ENCODE measurements at regions not wholly inside any gene's neighbourhood (a gene's known extent, or its start where the extent isn't known, plus 50 kb on each side); places are given as distances from the start of the nearest gene placed in this dataset.

DNA sequence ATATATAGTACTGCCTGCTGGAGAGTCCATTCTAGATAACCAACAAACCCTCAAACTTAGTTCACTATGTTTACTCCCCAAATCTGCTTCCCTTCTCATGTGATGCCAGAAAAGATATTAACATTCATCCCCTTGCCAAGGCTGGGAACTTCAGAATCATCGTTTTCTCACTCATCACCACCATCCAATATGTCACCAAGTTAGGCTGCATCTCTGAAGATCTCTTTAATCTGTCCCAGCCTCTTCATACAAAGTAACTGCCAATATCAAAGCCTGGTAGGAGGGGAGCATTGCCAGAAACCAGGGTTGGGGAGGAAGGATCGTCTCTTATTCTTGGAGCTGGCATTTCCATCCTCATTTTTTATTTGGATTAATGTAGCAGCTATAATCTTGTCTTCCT is 71.6 kb downstream of the XCL2 start:
- Histone ChIP-seq H3K4me3 (no peak overlapping the region), H3K9me3 (ENCODE audit: insufficient read depth, low read depth) (no peaks in the 10 kb centered on the region), H3K79me2 (ENCODE audit: low read depth) (no peaks in the 10 kb centered on the region), H3K36me3 (ENCODE audit: low read depth) (no peaks in the 10 kb centered on the region), H3K4me1 (replicated peaks; ENCODE audit: insufficient read depth) (no peaks in the 10 kb centered on the region), H3K4me2 (no peak overlapping the region), H2AFZ (no peak overlapping the region), H3F3A (ENCODE audit: insufficient read depth, low read depth) (peaks cover 14% of the 10 kb centered on the region), H3K9me2 (ENCODE audit: insufficient read depth) (no peaks in the 10 kb centered on the region), H4K20me1 (ENCODE audit: insufficient read depth) (no peaks in the 10 kb centered on the region), H3K27me3 (ENCODE audit: insufficient read depth, low read depth) (no peaks in the 10 kb centered on the region), H3K27ac (no peak overlapping the region)
- no TSS peak for BruUV-seq (replicated peaks)
- CTCF ChIA-PET, result no interaction called here
- TF ChIP-seq, protein P1, sequence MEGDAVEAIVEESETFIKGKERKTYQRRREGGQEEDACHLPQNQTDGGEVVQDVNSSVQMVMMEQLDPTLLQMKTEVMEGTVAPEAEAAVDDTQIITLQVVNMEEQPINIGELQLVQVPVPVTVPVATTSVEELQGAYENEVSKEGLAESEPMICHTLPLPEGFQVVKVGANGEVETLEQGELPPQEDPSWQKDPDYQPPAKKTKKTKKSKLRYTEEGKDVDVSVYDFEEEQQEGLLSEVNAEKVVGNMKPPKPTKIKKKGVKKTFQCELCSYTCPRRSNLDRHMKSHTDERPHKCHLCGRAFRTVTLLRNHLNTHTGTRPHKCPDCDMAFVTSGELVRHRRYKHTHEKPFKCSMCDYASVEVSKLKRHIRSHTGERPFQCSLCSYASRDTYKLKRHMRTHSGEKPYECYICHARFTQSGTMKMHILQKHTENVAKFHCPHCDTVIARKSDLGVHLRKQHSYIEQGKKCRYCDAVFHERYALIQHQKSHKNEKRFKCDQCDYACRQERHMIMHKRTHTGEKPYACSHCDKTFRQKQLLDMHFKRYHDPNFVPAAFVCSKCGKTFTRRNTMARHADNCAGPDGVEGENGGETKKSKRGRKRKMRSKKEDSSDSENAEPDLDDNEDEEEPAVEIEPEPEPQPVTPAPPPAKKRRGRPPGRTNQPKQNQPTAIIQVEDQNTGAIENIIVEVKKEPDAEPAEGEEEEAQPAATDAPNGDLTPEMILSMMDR (conservative IDR thresholded peaks at IDR 0.05), result no peak
- TF ChIP-seq EZH2 (IDR thresholded peaks at IDR 0.05; ENCODE audit: low read depth), result no peak
- intact Hi-C loops (cut with micrococcal nuclease; ENCODE audit: unreplicated experiment), result no loop called here
- POLR2A ChIA-PET (ENCODE audit: unreplicated experiment), result no interaction called here
- no peak for DNase-seq

DNA sequence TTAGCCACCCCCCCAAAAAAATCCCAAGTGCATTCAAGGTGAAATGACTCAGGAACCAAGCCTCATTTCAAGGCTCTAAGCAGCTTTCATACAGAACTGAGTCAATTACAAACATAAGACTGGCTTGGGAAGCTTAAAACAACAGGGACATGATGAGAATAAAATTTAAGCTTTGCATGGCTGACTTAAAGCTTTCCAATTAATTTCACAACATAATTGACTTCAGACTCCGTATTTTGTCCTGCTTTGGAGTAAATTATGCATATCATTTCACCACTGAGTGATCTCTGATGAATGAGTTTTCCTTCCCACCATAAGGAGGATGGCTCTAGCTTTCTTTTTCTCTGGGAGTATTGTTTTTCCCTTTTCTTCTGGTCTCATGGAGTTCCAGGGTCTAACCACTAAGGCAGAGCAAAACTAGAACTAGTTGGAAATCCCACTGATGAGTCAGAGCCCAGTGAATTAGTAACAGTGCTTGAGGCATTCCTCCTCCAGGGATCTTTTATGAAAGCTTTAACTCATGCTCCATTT is 72.8 kb downstream of the XCL2 start:
- no peaks in the 10 kb centered on the region for H3K36me3 ChIP-seq (ENCODE audit: low read depth)
- intact Hi-C loops (cut with micrococcal nuclease; ENCODE audit: unreplicated experiment), result no loop called here
- H3K4me1 ChIP-seq (replicated peaks; ENCODE audit: insufficient read depth), result no peaks in the 10 kb centered on the region
- BruUV-seq (replicated peaks), result no TSS peak
- DNase-seq, result peak in 1 of 2 experiments; percentile 61
- H3K9me2 ChIP-seq (ENCODE audit: insufficient read depth), result no peaks in the 10 kb centered on the region
- no peak overlapping the region for H3K27ac ChIP-seq
- no peaks in the 10 kb centered on the region for H3K79me2 ChIP-seq (ENCODE audit: low read depth)
- H4K20me1 ChIP-seq (ENCODE audit: insufficient read depth), result no peaks in the 10 kb centered on the region
- peaks cover 14% of the 10 kb centered on the region for H3F3A ChIP-seq (ENCODE audit: insufficient read depth, low read depth)
- no peak overlapping the region for H2AFZ ChIP-seq
- POLR2A ChIA-PET (ENCODE audit: unreplicated experiment), result interaction anchor here (0.6 to 0.7 kb wide), 2 partner anchors 306 to 699 kb away, joined by 3 to 5 read pairs; no protein-coding TSS in a partner anchor
- CTCF ChIA-PET, result no interaction called here
- H3K9me3 ChIP-seq (ENCODE audit: insufficient read depth, low read depth), result no peaks in the 10 kb centered on the region
- no peak overlapping the region for H3K4me2 ChIP-seq
- H3K4me3 ChIP-seq, result no peak overlapping the region
- TF ChIP-seq, protein P1 (conservative IDR thresholded peaks at IDR 0.05), result no peak
- TF ChIP-seq EZH2 (IDR thresholded peaks at IDR 0.05; ENCODE audit: low read depth), result no peak
- no peaks in the 10 kb centered on the region for H3K27me3 ChIP-seq (ENCODE audit: insufficient read depth, low read depth)

DNA sequence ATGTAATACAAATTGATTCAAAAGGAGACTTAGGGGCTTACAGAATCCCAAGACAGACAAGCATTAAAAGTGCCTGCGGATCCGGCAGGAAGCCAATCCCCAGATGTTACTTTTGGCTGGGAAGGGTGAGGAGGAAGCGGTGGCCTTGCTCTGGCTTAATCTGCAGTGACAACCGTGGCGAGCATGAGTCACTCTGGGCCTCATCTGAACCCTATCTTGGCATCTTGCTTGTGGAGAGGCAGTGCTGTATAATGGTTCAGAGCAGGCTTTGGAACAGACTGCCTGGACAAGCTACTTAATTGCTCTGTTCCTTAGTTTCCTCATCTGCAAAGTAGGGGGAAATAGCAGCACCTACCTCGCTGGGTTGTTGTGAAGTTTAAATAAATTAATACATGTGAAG is 74.1 kb downstream of the XCL2 start:
- Histone ChIP-seq H3K4me2 (no peak overlapping the region), H3K36me3 (ENCODE audit: low read depth) (no peaks in the 10 kb centered on the region), H3K27me3 (ENCODE audit: insufficient read depth, low read depth) (no peaks in the 10 kb centered on the region), H3K9me3 (ENCODE audit: insufficient read depth, low read depth) (no peaks in the 10 kb centered on the region), H4K20me1 (ENCODE audit: insufficient read depth) (no peaks in the 10 kb centered on the region), H3K4me1 (replicated peaks; ENCODE audit: insufficient read depth) (no peaks in the 10 kb centered on the region), H2AFZ (no peak overlapping the region), H3K4me3 (no peak overlapping the region), H3F3A (ENCODE audit: insufficient read depth, low read depth) (peaks cover 14% of the 10 kb centered on the region), H3K9me2 (ENCODE audit: insufficient read depth) (no peaks in the 10 kb centered on the region), H3K79me2 (ENCODE audit: low read depth) (no peaks in the 10 kb centered on the region), H3K27ac (no peak overlapping the region)
- CTCF ChIA-PET, result no interaction called here
- TF ChIP-seq EZH2 (IDR thresholded peaks at IDR 0.05; ENCODE audit: low read depth), result no peak
- TF ChIP-seq, protein P1 (conservative IDR thresholded peaks at IDR 0.05), result no peak
- POLR2A ChIA-PET (ENCODE audit: unreplicated experiment), result no interaction called here
- intact Hi-C loops (cut with micrococcal nuclease; ENCODE audit: unreplicated experiment), result loop anchor here (5.0 kb wide), 1 partner anchor 53 kb away; no protein-coding TSS in a partner anchor
- BruUV-seq (replicated peaks), result no TSS peak
- peak in 1 of 2 experiments; percentile 30 for DNase-seq

Data from PC-9 (cell line).